ENCODE measurements at regions not wholly inside any gene's neighbourhood (a gene's known extent, or its start where the extent isn't known, plus 50 kb on each side); places are given as distances from the start of the nearest gene placed in this dataset.

GRCh38 chr15:85276921-85277320 lies 103.5 kb upstream of the AKAP13 start:
- TF ChIP-seq EZH2 (optimal IDR thresholded peaks at IDR 0.05; ENCODE audit: low read depth, low read length) (no peak), CTCF (IDR thresholded peaks at IDR 0.05; ENCODE audit: low read length) (no peak)
